BE2C (cell line): ENCODE measurements at regions not wholly inside any gene's neighbourhood (a gene's known extent, or its start where the extent isn't known, plus 50 kb on each side); places are given as distances from the start of the nearest gene placed in this dataset.

Experiments
- DNase-seq: peaks from one replicate; pipeline ENCODE4 v3.0.0-alpha.2; 2020
- H3K27me3 ChIP-seq: fragments of 250-450 bp; sonication (Bioruptor Pico); 2 replicates; pipeline ENCODE4 v1.5.1; 2020; ENCODE audit warnings: mild to moderate bottlenecking
- H3K36me3 ChIP-seq: fragments of 250-450 bp; sonication (Bioruptor Pico); 2 replicates; pipeline ENCODE4 v1.5.1; 2020; ENCODE audit warnings: mild to moderate bottlenecking
- H3K4me1 ChIP-seq: fragments of 250-450 bp; sonication (Bioruptor Pico); 2 replicates; pipeline ENCODE4 v1.5.1; 2020
- H3K4me3 ChIP-seq: 2 replicates; pipeline ENCODE4 v1.5.1; 2011; ENCODE audit warnings: low read depth, low read length
- H3K9me3 ChIP-seq: fragments of 250-450 bp; sonication (Bioruptor Pico); 2 replicates; pipeline ENCODE4 v1.5.1; 2020
- TF ChIP-seq, protein P1 (sequence below): IDR thresholded peaks from 2 replicates; pipeline ENCODE4 v1.5.1; 2012; ENCODE audit warnings: mild to moderate bottlenecking, low read depth, low read length

DNA sequence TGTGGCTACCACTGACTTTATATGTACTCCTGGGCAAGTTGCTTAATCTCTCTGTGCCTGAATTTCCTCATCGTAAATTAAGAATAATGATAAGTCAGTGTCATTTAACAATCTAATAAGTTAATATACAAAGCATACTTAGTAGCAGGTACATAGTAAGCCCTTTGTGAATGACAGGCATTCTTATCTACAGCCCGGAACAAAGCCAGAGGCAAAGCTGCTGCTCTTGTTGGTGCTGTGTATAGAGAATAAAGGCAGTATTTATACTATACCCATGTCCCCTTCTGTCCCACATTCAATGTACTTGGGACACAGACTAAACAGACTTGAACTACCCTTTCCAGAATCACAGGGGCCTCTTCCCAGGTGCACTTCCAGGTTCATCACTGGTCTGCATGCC, 229.7 kb upstream of the NCAM1 start:
- H3K4me1 ChIP-seq = no peaks in the 10 kb centered on the region; the same call in 1 of the 2 replicates
- H3K9me3 ChIP-seq = no peaks in the 10 kb centered on the region
- TF ChIP-seq, protein P1, sequence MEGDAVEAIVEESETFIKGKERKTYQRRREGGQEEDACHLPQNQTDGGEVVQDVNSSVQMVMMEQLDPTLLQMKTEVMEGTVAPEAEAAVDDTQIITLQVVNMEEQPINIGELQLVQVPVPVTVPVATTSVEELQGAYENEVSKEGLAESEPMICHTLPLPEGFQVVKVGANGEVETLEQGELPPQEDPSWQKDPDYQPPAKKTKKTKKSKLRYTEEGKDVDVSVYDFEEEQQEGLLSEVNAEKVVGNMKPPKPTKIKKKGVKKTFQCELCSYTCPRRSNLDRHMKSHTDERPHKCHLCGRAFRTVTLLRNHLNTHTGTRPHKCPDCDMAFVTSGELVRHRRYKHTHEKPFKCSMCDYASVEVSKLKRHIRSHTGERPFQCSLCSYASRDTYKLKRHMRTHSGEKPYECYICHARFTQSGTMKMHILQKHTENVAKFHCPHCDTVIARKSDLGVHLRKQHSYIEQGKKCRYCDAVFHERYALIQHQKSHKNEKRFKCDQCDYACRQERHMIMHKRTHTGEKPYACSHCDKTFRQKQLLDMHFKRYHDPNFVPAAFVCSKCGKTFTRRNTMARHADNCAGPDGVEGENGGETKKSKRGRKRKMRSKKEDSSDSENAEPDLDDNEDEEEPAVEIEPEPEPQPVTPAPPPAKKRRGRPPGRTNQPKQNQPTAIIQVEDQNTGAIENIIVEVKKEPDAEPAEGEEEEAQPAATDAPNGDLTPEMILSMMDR = no peak
- H3K27me3 ChIP-seq = no peaks in the 10 kb centered on the region
- H3K4me3 ChIP-seq = no peak overlapping the region
- no peak for DNase-seq
- H3K36me3 ChIP-seq = no peaks in the 10 kb centered on the region

DNA sequence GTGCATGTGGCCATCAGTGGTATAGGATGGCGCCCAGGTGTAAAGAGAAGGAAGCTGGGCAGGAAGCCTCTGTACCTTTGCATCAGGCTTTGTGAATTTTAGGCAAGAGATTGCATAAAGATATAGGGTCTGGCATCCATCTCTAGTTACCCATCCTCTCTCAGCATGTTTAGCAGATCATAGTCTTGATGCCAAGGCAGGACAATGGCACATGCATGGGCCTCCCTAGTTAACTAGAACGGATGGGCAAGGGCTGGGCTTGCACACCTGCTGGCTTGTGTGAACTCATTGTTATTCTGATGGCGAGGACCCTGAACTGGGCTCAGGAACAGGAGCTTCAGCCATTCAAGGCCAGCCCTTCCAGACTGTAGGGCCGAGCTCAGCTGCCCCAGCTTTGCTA, 229.2 kb upstream of the NCAM1 start:
- Histone ChIP-seq H3K9me3 (no peaks in the 10 kb centered on the region), H3K4me3 (no peak overlapping the region), H3K4me1 (no peaks in the 10 kb centered on the region; the same call in 1 of the 2 replicates), H3K36me3 (no peaks in the 10 kb centered on the region), H3K27me3 (no peaks in the 10 kb centered on the region)
- TF ChIP-seq, protein P1 = no peak
- DNase-seq = no peak

DNA sequence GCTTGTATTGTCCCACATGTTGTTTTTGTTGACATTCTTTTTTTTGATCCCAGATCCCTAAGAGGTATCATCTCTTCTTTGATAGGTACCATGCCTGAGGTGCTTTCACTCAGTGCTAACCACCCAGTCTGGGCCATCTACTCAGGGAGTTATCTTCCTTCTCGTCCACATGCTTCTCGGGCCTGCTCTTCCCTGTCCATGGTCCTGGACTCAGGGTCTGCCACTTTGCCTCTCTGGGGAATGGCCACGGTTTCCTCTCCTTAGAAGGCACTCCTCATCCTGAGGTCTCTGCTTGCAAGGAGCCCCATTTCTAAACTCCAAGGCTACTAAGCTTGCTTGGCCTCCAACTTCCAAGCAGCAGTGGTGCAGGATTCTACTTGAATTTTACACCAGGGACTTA, 227.0 kb upstream of the NCAM1 start:
- Histone ChIP-seq H3K36me3 (no peaks in the 10 kb centered on the region), H3K9me3 (no peaks in the 10 kb centered on the region), H3K4me1 (no peaks in the 10 kb centered on the region), H3K27me3 (no peaks in the 10 kb centered on the region), H3K4me3 (no peak overlapping the region)
- no peak for DNase-seq
- TF ChIP-seq, protein P1 = no peak

DNA sequence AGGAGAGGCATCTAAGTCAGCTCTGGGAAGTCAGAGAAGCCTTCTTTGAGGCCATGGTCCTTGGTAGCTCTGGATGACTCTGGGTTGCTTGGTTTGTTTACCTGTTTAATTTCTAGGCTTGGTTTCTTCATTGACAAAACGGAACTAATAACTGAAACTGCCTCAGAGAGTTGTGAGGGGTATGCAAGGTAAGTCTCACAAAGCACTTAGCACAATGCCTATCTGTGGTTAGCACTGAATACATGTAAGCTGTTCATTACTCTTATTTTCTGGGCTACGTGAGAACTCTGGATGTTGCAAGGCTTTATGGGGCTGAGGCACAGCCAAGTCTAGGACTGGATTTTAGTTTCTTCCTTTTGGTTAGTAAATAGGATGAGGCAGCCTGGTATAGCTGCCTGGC, 225.8 kb upstream of the NCAM1 start:
- H3K27me3 ChIP-seq = no peaks in the 10 kb centered on the region

DNA sequence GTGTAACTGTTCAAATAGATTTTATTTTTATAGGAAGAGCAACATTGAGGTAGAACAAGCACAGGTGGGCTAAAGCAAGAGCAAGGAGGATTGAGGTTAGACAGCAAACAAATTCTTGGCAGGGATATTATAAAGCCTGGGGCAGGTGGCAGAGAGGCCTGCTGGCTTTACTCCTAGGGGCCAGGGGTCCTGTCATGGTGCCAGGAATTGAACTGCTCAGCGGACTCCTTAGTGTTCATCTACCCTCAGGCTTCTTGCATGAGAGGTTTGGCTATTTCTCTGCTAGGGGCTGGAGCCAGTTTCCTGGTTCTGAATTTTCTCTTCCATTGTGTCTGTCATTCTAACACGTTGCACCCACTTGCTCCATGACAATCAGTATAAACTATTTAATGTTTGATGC, 217.2 kb upstream of the NCAM1 start:
- TF ChIP-seq, protein P1 = no peak
- peak; percentile 66 for DNase-seq
- Histone ChIP-seq H3K27me3 (no peaks in the 10 kb centered on the region), H3K4me3 (no peak overlapping the region), H3K9me3 (no peaks in the 10 kb centered on the region), H3K36me3 (no peaks in the 10 kb centered on the region), H3K4me1 (peaks cover 11% of the 10 kb centered on the region)

More for the DNA sequence above, 225.8 kb upstream of the NCAM1 start:
- H3K4me1 ChIP-seq = no peaks in the 10 kb centered on the region
- H3K4me3 ChIP-seq = no peak overlapping the region
- no peaks in the 10 kb centered on the region for H3K9me3 ChIP-seq
- H3K36me3 ChIP-seq = no peaks in the 10 kb centered on the region
- DNase-seq = no peak
- TF ChIP-seq, protein P1 = no peak

DNA sequence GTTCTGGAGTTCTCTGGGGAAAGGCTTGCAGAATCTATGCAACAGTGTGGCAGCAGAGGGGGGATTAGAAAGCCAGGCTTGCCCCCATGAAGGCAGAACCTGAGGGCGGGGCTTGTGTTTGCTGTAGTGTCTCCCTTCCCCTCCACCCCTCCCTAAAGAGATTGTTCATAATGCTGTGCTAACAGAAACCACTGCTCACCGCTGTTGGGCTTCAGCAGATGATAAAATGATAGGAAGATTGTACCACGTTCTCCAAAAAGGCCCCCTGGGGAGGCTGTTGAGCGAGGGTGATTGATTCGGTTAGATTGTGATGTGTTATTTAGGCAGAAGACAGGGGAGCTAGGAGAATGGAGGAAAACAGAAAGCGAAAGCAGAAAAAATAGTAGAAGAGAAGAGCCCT, 215.2 kb upstream of the NCAM1 start:
- no peak overlapping the region for H3K4me3 ChIP-seq
- H3K36me3 ChIP-seq = no peaks in the 10 kb centered on the region
- TF ChIP-seq, protein P1 = no peak
- no peaks in the 10 kb centered on the region for H3K9me3 ChIP-seq
- peaks cover 12% of the 10 kb centered on the region for H3K4me1 ChIP-seq
- no peak for DNase-seq
- H3K27me3 ChIP-seq = no peaks in the 10 kb centered on the region
